ENCODE measurements at regions not wholly inside any gene's neighbourhood (a gene's known extent, or its start where the extent isn't known, plus 50 kb on each side); places are given as distances from the start of the nearest gene placed in this dataset.

DNA sequence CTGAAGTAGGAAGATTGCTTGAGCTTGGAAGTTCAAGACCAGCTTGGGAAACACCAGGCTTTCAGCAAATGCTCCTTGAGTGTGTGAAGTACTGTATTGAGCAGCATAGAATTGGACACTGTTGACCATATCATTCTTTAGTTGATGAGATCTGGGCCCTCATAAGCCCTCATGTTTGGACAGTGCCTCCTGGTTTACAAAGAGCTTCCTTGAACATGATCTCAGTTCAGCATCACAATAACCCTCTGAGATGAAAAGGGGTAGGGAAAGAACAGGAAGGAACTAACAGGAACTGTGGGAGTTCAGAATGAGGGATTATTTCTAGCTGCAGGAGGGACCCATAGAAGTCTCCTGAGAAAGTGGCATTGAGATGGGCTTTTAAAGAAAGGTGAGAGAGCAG is 153.2 kb downstream of the C12orf75 start:
- no peak for TF ChIP-seq POLR2A (IDR thresholded peaks at IDR 0.05; ENCODE audit: insufficient read depth in 1 of 2, low read depth in 2 of 2, low read length in 2 of 2)
- no peak for TF ChIP-seq POLR2AphosphoS5 (IDR thresholded peaks at IDR 0.05; ENCODE audit: low read depth, low read length)
- TF ChIP-seq MXI1 (IDR thresholded peaks at IDR 0.05; ENCODE audit: borderline replicate concordance, low read depth, low read length): no peak
- TF ChIP-seq MYPOP (CRISPR knock-in tag; IDR thresholded peaks at IDR 0.05): no peak
- TF ChIP-seq, protein P1, sequence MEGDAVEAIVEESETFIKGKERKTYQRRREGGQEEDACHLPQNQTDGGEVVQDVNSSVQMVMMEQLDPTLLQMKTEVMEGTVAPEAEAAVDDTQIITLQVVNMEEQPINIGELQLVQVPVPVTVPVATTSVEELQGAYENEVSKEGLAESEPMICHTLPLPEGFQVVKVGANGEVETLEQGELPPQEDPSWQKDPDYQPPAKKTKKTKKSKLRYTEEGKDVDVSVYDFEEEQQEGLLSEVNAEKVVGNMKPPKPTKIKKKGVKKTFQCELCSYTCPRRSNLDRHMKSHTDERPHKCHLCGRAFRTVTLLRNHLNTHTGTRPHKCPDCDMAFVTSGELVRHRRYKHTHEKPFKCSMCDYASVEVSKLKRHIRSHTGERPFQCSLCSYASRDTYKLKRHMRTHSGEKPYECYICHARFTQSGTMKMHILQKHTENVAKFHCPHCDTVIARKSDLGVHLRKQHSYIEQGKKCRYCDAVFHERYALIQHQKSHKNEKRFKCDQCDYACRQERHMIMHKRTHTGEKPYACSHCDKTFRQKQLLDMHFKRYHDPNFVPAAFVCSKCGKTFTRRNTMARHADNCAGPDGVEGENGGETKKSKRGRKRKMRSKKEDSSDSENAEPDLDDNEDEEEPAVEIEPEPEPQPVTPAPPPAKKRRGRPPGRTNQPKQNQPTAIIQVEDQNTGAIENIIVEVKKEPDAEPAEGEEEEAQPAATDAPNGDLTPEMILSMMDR (CRISPR knock-in tag; IDR thresholded peaks at IDR 0.05): no peak
- TF ChIP-seq NKX3-1 (CRISPR knock-in tag; IDR thresholded peaks at IDR 0.05): no peak
- no peak for TF ChIP-seq ZFP36 (IDR thresholded peaks at IDR 0.05; ENCODE audit: borderline replicate concordance, low read depth, low read length, partially characterized antibody)
- no peak for TF ChIP-seq JUND (CRISPR knock-in tag; IDR thresholded peaks at IDR 0.05)
- TF ChIP-seq FOXM1 (CRISPR knock-in tag; IDR thresholded peaks at IDR 0.05): no peak
- no peak for TF ChIP-seq ZNF354B (CRISPR knock-in tag; IDR thresholded peaks at IDR 0.05)
- no peak for TF ChIP-seq CREB1 (IDR thresholded peaks at IDR 0.05)
- no peak for TF ChIP-seq CREB1 (CRISPR knock-in tag; IDR thresholded peaks at IDR 0.05)
- TF ChIP-seq HBP1 (CRISPR knock-in tag; IDR thresholded peaks at IDR 0.05; ENCODE audit: low read depth): no peak
